Neural cell (in vitro differentiated cells): ENCODE measurements at regions not wholly inside any gene's neighbourhood (a gene's known extent, or its start where the extent isn't known, plus 50 kb on each side); places are given as distances from the start of the nearest gene placed in this dataset.

Source experiments
- H2AFZ ChIP-seq: fragments of 200-600, 300-800 bp; sonication (generic), shearing (Covaris generic); 2 replicates; pipeline ENCODE4 v1.6.0; 2014; ENCODE audit warnings: low read depth, mild to moderate bottlenecking, antibody characterized with exemption, low read length, moderate library complexity
- H3F3A ChIP-seq: fragments of 200-600 bp; shearing (Covaris generic); 2 replicates; pipeline ENCODE4 v1.6.1; 2016; ENCODE audit warnings: mild to moderate bottlenecking, moderate library complexity, mixed read lengths, antibody characterized with exemption, low read length; ENCODE audit not compliant: insufficient read depth, poor library complexity, severe bottlenecking
- H3K27ac ChIP-seq: fragments of 200-600, 300-800 bp; sonication (generic), shearing (Covaris generic); 2 replicates; pipeline ENCODE4 v1.5.1; 2014; ENCODE audit warnings: mild to moderate bottlenecking, low read length, moderate library complexity
- H3K27me3 ChIP-seq: fragments of 300-800, 200-600 bp; sonication (generic), shearing (Covaris generic); 2 replicates; pipeline ENCODE4 v1.6.0; 2014; ENCODE audit warnings: mild to moderate bottlenecking, low read depth, low read length, moderate library complexity; ENCODE audit not compliant: insufficient read depth
- H3K36me3 ChIP-seq: fragments of 300-800, 200-600 bp; sonication (generic), shearing (Covaris generic); 2 replicates; pipeline ENCODE4 v1.5.1; 2014; ENCODE audit warnings: mild to moderate bottlenecking, antibody characterized with exemption, low read length, moderate library complexity; ENCODE audit not compliant: insufficient read depth
- H3K4me2 ChIP-seq: fragments of 300-800, 200-600 bp; sonication (generic), shearing (Covaris generic); 2 replicates; pipeline ENCODE4 v1.6.0; 2014; ENCODE audit warnings: mild to moderate bottlenecking, low read length
- H3K4me3 ChIP-seq: fragments of 300-800, 200-600 bp; sonication (generic), shearing (Covaris generic); 2 replicates; pipeline ENCODE4 v1.5.1; 2014; ENCODE audit warnings: mild to moderate bottlenecking, low read length, moderate library complexity
- H3K79me2 ChIP-seq: fragments of 200-600 bp; shearing (Covaris generic); replicated peaks from 2 replicates; pipeline ENCODE4 v1.6.0; 2014; ENCODE audit warnings: mild to moderate bottlenecking, low read length, moderate library complexity; ENCODE audit not compliant: insufficient read depth
- H3K9ac ChIP-seq: fragments of 300-800, 200-600 bp; sonication (generic), shearing (Covaris generic); 2 replicates; pipeline ENCODE4 v1.6.1; 2016; ENCODE audit warnings: mild to moderate bottlenecking, low read length, mixed read lengths
- H3K9me2 ChIP-seq: fragments of 200-600 bp; shearing (Covaris generic); 2 replicates; pipeline ENCODE4 v1.6.1; 2016; ENCODE audit warnings: mild to moderate bottlenecking, low read length, mixed read lengths; ENCODE audit not compliant: insufficient read depth
- H3K9me3 ChIP-seq: fragments of 200-600, 300-800 bp; sonication (generic), shearing (Covaris generic); 2 replicates; pipeline ENCODE4 v1.6.1; 2016; ENCODE audit warnings: mild to moderate bottlenecking, mixed run types, low read length, moderate library complexity, mixed read lengths
- H4K20me1 ChIP-seq: fragments of 200-600 bp; shearing (Covaris generic); 2 replicates; pipeline ENCODE4 v1.6.1; 2016; ENCODE audit warnings: mild to moderate bottlenecking, mixed run types; ENCODE audit not compliant: insufficient read depth
- CTCF ChIP-seq: fragments of 450-650 bp; IDR thresholded peaks from 2 replicates; pipeline ENCODE4 v1.5.1; 2014; ENCODE audit warnings: antibody characterized with exemption, mild to moderate bottlenecking, moderate library complexity; ENCODE audit not compliant: poor library complexity, severe bottlenecking
- EP300 ChIP-seq: fragments of 450-650 bp; conservative IDR thresholded peaks from 2 replicates; pipeline ENCODE4 v1.6.1; 2014; ENCODE audit warnings: antibody characterized with exemption, mild to moderate bottlenecking, moderate library complexity; ENCODE audit not compliant: poor library complexity, severe bottlenecking
- EZH2 ChIP-seq: fragments of 200-600, 300-800 bp; shearing (Covaris generic), sonication (generic); IDR thresholded peaks from 2 replicates; pipeline ENCODE4 v1.6.1; 2014; ENCODE audit warnings: antibody characterized with exemption, low read length, borderline replicate concordance, mild to moderate bottlenecking; ENCODE audit not compliant: insufficient read depth, poor library complexity, severe bottlenecking
- MXI1 ChIP-seq: fragments of 450-650 bp; conservative IDR thresholded peaks from 2 replicates; pipeline ENCODE4 v1.6.1; 2014; ENCODE audit warnings: antibody characterized with exemption, mild to moderate bottlenecking; ENCODE audit not compliant: poor library complexity, severe bottlenecking
- POLR2AphosphoS5 ChIP-seq: IDR thresholded peaks from 2 replicates; pipeline ENCODE4 v1.6.1; 2012
- RAD21 ChIP-seq: fragments of 450-650 bp; conservative IDR thresholded peaks from 2 replicates; pipeline ENCODE4 v1.6.1; 2014; ENCODE audit warnings: antibody characterized with exemption, mild to moderate bottlenecking, moderate library complexity
- REST ChIP-seq: IDR thresholded peaks from 2 replicates; pipeline ENCODE4 v1.6.1; 2012; ENCODE audit warnings: borderline replicate concordance
- SMC3 ChIP-seq: fragments of 450-650 bp; conservative IDR thresholded peaks from 2 replicates; pipeline ENCODE4 v1.6.1; 2014; ENCODE audit warnings: antibody characterized with exemption, mild to moderate bottlenecking, moderate library complexity; ENCODE audit not compliant: poor library complexity
- TAF1 ChIP-seq: IDR thresholded peaks from 2 replicates; pipeline ENCODE4 v1.6.1; 2012; ENCODE audit warnings: low read depth

DNA sequence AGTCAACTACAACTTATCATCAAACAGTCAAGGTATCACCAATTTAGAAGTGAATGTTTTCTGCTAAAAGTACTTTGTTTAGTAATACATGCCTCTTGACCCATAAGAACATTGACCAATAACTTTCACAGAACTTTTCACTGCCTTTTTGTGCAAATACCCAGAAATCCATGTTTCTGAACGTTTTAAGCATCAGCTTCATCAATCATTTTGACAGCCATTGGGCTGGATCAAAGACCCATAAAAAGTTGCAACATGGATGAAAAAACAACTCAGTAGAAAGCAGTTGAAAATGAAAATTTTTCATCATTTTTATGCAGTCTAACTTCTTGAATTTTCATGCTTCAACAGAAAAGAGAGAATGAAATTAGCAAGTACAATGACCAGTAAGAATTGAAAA, 466.7 kb downstream of the TRAM1L1 start:
- Histone ChIP-seq H3K27ac (no peak overlapping the region), H2AFZ (no peak overlapping the region), H3K4me3 (no peak overlapping the region), H3F3A (no peaks in the 10 kb centered on the region), H3K9me3 (no peaks in the 10 kb centered on the region), H3K36me3 (no peaks in the 10 kb centered on the region), H3K27me3 (no peaks in the 10 kb centered on the region), H3K4me2 (no peak overlapping the region), H3K79me2 (no peaks in the 10 kb centered on the region), H3K9me2 (no peaks in the 10 kb centered on the region), H4K20me1 (no peaks in the 10 kb centered on the region), H3K9ac (no peak overlapping the region)
- TF ChIP-seq POLR2AphosphoS5: no peak

DNA sequence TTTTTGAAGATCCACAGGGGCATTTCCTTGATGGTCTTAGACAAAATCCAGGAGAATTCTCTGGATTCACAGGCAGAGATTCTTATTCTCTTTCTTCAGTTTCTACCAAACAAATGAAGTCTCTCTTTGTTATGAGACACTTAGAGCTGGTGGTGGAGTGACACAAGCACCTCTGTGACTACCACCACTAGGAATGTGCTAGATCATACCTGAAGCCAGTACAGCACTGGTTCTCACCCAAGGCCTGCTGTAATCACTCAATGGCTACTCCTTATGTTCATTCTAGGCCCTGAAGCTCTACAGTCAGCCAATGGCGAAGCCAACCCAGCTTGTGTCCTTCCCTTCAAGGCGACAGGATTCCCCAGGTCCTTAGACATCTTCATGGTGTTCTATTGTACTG, 482.3 kb downstream of the TRAM1L1 start:
- no peaks in the 10 kb centered on the region for H4K20me1 ChIP-seq

More for the DNA sequence above, 482.3 kb downstream of the TRAM1L1 start:
- no peak for TF ChIP-seq EZH2
- no peak for TF ChIP-seq SMC3
- no peak for TF ChIP-seq RAD21
- TF ChIP-seq REST: no peak
- no peak for TF ChIP-seq MXI1
- TF ChIP-seq EP300: no peak
- TF ChIP-seq POLR2AphosphoS5: no peak
- TF ChIP-seq CTCF: no peak
- TF ChIP-seq TAF1: no peak
- Histone ChIP-seq H3K9ac (no peak overlapping the region), H2AFZ (no peak overlapping the region), H3K9me3 (peaks cover 4% of the 10 kb centered on the region), H3K27ac (no peak overlapping the region), H3K36me3 (no peaks in the 10 kb centered on the region), H3F3A (no peaks in the 10 kb centered on the region), H3K79me2 (no peaks in the 10 kb centered on the region), H3K4me3 (no peak overlapping the region), H3K27me3 (no peaks in the 10 kb centered on the region), H3K9me2 (no peaks in the 10 kb centered on the region), H3K4me2 (no peak overlapping the region)
